Activated CD4-positive, alpha-beta T cell treated with anti-CD3 and anti-CD28 coated beads for 36 hours (primary cell): ENCODE measurements at regions not wholly inside any gene's neighbourhood (a gene's known extent, or its start where the extent isn't known, plus 50 kb on each side); places are given as distances from the start of the nearest gene placed in this dataset.

Source experiments
- ATAC-seq: fragments of 200-7000 bp; cut with Tn5 transposase; one replicate; pipeline ENCODE4 v1.10.0; 2021; ENCODE audit warnings: mild to moderate bottlenecking, moderate library complexity
- CTCF ChIA-PET: fragments of 350-600 bp; sonication (Branson Sonifier 250); formaldehyde crosslinking; loops from one replicate; lab custom pipeline; 2021; ENCODE audit warnings: antibody characterized with exemption; lab: Charles Lee
- POLR2A ChIA-PET: fragments of 350-600 bp; sonication (Branson Sonifier 250); formaldehyde crosslinking; loops from one replicate; lab custom pipeline; 2021; ENCODE audit warnings: antibody characterized with exemption, inconsistent platforms; lab: Charles Lee
- DNase-seq: peaks from one replicate; pipeline ENCODE4 v3.0.0-alpha.2; 2020
- H3K27ac Mint-ChIP-seq: one replicate; pipeline ENCODE4 v1.8.0; 2021; ENCODE audit warnings: mixed read lengths
- H3K27me3 Mint-ChIP-seq: one replicate; pipeline ENCODE4 v1.8.0; 2021; ENCODE audit warnings: mixed read lengths
- H3K36me3 Mint-ChIP-seq: one replicate; pipeline ENCODE4 v1.8.0; 2021; ENCODE audit warnings: low read depth, mixed read lengths
- H3K4me1 Mint-ChIP-seq: one replicate; pipeline ENCODE4 v1.8.0; 2021; ENCODE audit warnings: mixed read lengths
- H3K4me3 Mint-ChIP-seq: one replicate; pipeline ENCODE4 v1.8.0; 2021; ENCODE audit warnings: mild to moderate bottlenecking, moderate library complexity, mixed read lengths
- H3K9me3 Mint-ChIP-seq: one replicate; pipeline ENCODE4 v1.8.0; 2021; ENCODE audit warnings: low read depth, mixed read lengths
- intact Hi-C, 2 experiments: fragments of 100-400 bp; cut with DNase I in 1 of 2; cut with micrococcal nuclease in 1 of 2; formaldehyde crosslinking; loops; one replicate each; pipeline versions ENCODE4 v1.14.2 to v1.15.1; 2022 to 2024; cut with DNase I, micrococcal nuclease

GRCh38 chr18:47727409-47727808 lies 203.1 kb downstream of the SMAD2 start:
- Mint-ChIP-seq H3K4me3 (no peak overlapping the region), H3K27ac (no peak overlapping the region), H3K4me1 (no peaks in the 10 kb centered on the region), H3K36me3 (no peaks in the 10 kb centered on the region), H3K9me3 (no peaks in the 10 kb centered on the region), H3K27me3 (peaks cover 7% of the 10 kb centered on the region)
- DNase-seq, result no peak
- CTCF ChIA-PET, result interaction anchor here (0.6 kb wide), 1 partner anchor 400 kb away, joined by 3 read pairs; no protein-coding TSS in a partner anchor
- ATAC-seq, result no peak
- POLR2A ChIA-PET, result no interaction called here
- intact Hi-C loops, result no loop called here

DNA sequence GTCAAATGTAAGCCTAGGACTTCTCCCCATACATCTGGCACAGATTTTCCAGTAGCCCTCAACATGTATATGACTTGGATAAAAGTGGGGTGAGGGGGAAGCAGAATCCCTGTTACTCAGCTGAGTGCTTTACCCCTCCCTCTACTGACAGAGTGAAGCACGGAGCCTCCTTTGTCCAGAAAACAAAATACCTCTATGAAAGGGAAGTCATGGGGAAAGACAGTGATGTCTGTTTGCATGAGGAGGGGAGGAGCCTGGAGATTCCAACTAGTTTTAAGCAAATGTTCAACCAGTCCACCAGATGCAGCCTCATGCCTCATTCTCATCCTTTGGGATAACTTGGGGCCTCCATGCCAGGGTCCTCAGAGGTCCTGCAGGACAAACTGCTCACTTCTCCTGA lies 203.9 kb downstream of the SMAD2 start:
- intact Hi-C loops, result no loop called here
- peaks cover 7% of the 10 kb centered on the region for H3K27me3 Mint-ChIP-seq
- H3K9me3 Mint-ChIP-seq, result no peaks in the 10 kb centered on the region
- POLR2A ChIA-PET, result no interaction called here
- no peak overlapping the region for H3K4me3 Mint-ChIP-seq
- no peaks in the 10 kb centered on the region for H3K4me1 Mint-ChIP-seq
- DNase-seq (no peak), ATAC-seq (no peak)
- H3K36me3 Mint-ChIP-seq, result no peaks in the 10 kb centered on the region
- CTCF ChIA-PET, result interaction anchor here (0.6 kb wide), 1 partner anchor 57 kb away, joined by 4 read pairs; no protein-coding TSS in a partner anchor
- H3K27ac Mint-ChIP-seq, result no peak overlapping the region

DNA sequence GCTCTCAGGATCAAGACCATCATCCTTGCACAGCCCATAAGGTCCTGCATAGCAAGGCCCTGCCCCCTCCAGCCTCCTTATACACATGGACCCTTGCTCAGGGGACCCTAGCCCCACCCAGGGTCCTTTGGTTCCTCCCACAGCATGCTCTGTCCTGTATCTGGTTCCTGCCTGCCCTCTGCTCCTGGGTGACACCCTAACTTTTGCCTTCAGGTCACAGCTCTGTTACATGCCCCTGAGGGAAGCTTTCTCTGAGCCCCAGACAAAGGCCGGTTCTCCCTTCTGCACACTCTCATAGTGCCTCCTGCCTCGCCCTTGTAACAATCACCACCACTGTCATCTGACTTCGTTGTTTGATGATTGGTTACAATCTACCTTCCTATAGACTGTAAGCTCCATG lies 204.8 kb downstream of the SMAD2 start:
- ChIA-PET CTCF (no interaction called here), POLR2A (no interaction called here)
- intact Hi-C loops, result no loop called here
- DNase-seq, result no peak
- H3K27ac Mint-ChIP-seq, result no peak overlapping the region
- H3K27me3 Mint-ChIP-seq, result peaks cover 2% of the 10 kb centered on the region
- no peaks in the 10 kb centered on the region for H3K9me3 Mint-ChIP-seq
- no peaks in the 10 kb centered on the region for H3K4me1 Mint-ChIP-seq
- H3K4me3 Mint-ChIP-seq, result no peak overlapping the region
- ATAC-seq, result no peak
- H3K36me3 Mint-ChIP-seq, result no peaks in the 10 kb centered on the region

GRCh38 chr18:47724186-47724975 lies 206.1 kb downstream of the SMAD2 start:
- H3K4me3 Mint-ChIP-seq, result no peak overlapping the region
- H3K36me3 Mint-ChIP-seq, result no peaks in the 10 kb centered on the region
- no peaks in the 10 kb centered on the region for H3K4me1 Mint-ChIP-seq
- H3K27ac Mint-ChIP-seq, result no peak overlapping the region
- DNase-seq (no peak), ATAC-seq (no peak)
- ChIA-PET POLR2A (no interaction called here), CTCF (no interaction called here)
- no peaks in the 10 kb centered on the region for H3K9me3 Mint-ChIP-seq
- intact Hi-C loops, result no loop called here
- peaks cover 2% of the 10 kb centered on the region for H3K27me3 Mint-ChIP-seq

DNA sequence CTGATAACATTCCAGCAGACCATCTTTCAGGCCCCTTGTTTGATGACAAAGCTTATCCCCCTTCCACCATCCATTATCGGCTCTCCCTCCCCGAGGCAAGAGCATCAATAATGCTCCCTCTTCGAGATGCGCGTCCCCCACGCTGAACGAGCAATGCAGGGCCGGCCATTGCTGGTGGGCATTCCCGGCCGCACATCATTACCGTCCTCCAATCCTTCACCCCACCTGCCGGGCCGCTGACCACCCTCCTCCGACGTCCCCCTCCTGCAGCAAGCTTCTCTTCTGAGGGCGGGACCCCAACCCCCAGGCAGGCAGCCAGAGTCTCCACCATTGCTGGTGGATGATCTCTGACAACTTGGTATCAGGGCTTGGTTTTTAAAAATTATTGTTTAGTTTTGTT lies 208.6 kb downstream of the SMAD2 start:
- ChIA-PET CTCF (no interaction called here), POLR2A (no interaction called here)
- Mint-ChIP-seq H3K27me3 (peaks cover 2% of the 10 kb centered on the region), H3K9me3 (no peaks in the 10 kb centered on the region), H3K4me3 (no peak overlapping the region), H3K4me1 (no peaks in the 10 kb centered on the region), H3K36me3 (no peaks in the 10 kb centered on the region), H3K27ac (no peak overlapping the region)
- ATAC-seq (no peak), DNase-seq (no peak)
- intact Hi-C loops, result no loop called here

DNA sequence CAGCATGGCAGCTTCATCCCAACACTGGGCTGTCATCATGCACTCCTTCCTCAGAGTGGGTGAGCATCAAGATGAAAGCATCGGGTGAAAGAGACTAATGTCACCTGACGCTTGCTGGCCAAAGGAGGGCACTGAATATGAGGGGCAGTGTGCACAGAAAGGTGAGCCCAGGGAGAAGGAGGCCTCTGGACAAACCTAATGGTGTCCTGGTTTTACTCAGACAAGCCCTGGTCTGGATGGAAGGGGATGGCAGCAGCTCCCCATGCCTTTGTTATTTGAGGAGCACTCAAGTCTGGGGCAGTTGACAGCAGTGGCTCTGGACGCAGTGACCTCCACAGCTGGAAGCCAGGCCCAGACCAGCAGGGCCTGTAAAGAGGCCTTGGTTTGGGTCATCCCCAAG lies 209.7 kb downstream of the SMAD2 start:
- no peak overlapping the region for H3K4me3 Mint-ChIP-seq
- ChIA-PET CTCF (no interaction called here), POLR2A (no interaction called here)
- no peaks in the 10 kb centered on the region for H3K9me3 Mint-ChIP-seq
- intact Hi-C loops, result no loop called here
- no peaks in the 10 kb centered on the region for H3K36me3 Mint-ChIP-seq
- DNase-seq, result no peak
- no peaks in the 10 kb centered on the region for H3K4me1 Mint-ChIP-seq
- peaks cover under 1% of the 10 kb centered on the region for H3K27me3 Mint-ChIP-seq
- no peak for ATAC-seq
- no peak overlapping the region for H3K27ac Mint-ChIP-seq

- no peak for DNase-seq
- Mint-ChIP-seq H3K9me3 (no peaks in the 10 kb centered on the region), H3K27ac (no peak overlapping the region)
Measured at GRCh38 chr18:47719096-47719780, 211.2 kb downstream of the SMAD2 start.

DNA sequence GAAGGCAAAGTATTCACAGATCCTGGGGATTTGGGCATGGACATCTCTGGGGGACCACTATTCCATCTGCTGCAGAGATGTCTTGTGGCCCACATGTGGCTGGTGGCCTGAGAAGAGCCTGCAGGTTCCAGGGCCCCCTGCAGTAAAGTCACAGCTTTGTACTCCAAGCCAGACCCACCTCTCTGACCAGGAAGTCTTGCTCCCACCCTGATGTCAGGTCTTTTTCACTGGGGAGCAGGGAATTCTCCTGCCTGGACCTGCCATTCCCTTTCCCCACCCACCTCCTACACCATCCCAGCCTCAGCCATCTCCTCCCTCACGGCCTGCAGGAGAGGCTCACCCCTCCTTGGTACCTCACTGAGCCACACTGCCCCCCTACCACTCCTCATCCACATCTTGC lies 211.8 kb downstream of the SMAD2 start:
- CTCF ChIA-PET, result no interaction called here
- no peaks in the 10 kb centered on the region for H3K9me3 Mint-ChIP-seq

More at GRCh38 chr18:47719096-47719780, 211.2 kb downstream of the SMAD2 start:
- Mint-ChIP-seq H3K27me3 (no peaks in the 10 kb centered on the region), H3K4me3 (no peak overlapping the region), H3K4me1 (no peaks in the 10 kb centered on the region), H3K36me3 (no peaks in the 10 kb centered on the region)
- ChIA-PET POLR2A (no interaction called here), CTCF (interaction anchor here (1.1 kb wide), 1 partner anchor 30 kb away, joined by 3 read pairs; no protein-coding TSS in a partner anchor)
- intact Hi-C loops, result no loop called here
- ATAC-seq, result no peak

GRCh38 chr18:47717257-47717656 lies 213.2 kb downstream of the SMAD2 start:
- DNase-seq (no peak), ATAC-seq (no peak)
- intact Hi-C loops, result no loop called here
- no peaks in the 10 kb centered on the region for H3K36me3 Mint-ChIP-seq
- H3K4me3 Mint-ChIP-seq, result no peak overlapping the region
- no peak overlapping the region for H3K27ac Mint-ChIP-seq
- H3K27me3 Mint-ChIP-seq, result peaks cover 1% of the 10 kb centered on the region
- ChIA-PET POLR2A (no interaction called here), CTCF (interaction anchor here (0.6 kb wide), 2 partner anchors 71 to 1904 kb away, joined by 3 to 4 read pairs; no protein-coding TSS in a partner anchor)
- no peaks in the 10 kb centered on the region for H3K9me3 Mint-ChIP-seq
- H3K4me1 Mint-ChIP-seq, result no peaks in the 10 kb centered on the region

More for the DNA sequence above, 211.8 kb downstream of the SMAD2 start:
- H3K27me3 Mint-ChIP-seq, result no peaks in the 10 kb centered on the region
- intact Hi-C loops, result no loop called here
- H3K27ac Mint-ChIP-seq, result no peak overlapping the region
- H3K4me1 Mint-ChIP-seq, result no peaks in the 10 kb centered on the region
- H3K36me3 Mint-ChIP-seq, result no peaks in the 10 kb centered on the region
- no peak overlapping the region for H3K4me3 Mint-ChIP-seq
- ATAC-seq (no peak), DNase-seq (no peak)
- POLR2A ChIA-PET, result no interaction called here

DNA sequence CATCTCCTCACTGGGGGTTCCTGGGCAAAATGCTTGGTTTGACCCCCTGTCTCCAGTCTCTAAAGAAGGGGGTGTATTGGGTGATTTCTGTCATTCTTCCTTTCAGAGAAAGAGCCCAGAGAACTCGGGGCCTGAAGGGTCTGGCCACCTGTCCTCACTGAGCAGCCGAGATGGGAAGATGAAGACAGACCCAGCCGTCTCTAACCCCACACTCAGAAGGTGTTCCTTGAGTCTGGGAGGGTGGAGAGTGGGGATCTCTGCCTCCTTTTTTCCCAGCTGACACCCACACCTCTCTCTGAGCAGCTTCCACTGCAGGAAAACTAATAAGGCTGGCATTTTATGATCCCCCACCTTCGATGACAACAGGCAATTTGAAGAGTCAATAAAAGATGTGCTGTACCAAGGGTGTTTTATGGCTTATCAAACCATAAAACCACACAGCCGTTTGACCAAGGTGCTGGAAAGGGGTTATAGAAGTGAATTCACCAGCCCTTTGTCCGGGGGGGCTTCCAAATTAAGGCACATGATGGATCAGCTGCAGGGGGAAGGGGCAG lies 213.8 kb downstream of the SMAD2 start:
- CTCF ChIA-PET, result interaction anchor here (0.6 kb wide), 1 partner anchor 71 kb away, joined by 3 read pairs; no protein-coding TSS in a partner anchor
- no peak overlapping the region for H3K4me3 Mint-ChIP-seq
- no peak overlapping the region for H3K27ac Mint-ChIP-seq
- H3K4me1 Mint-ChIP-seq, result no peaks in the 10 kb centered on the region
- no peaks in the 10 kb centered on the region for H3K36me3 Mint-ChIP-seq
- DNase-seq (no peak), ATAC-seq (no peak)
- POLR2A ChIA-PET, result interaction anchor here (0.7 kb wide), 1 partner anchor 902 kb away, joined by 4 read pairs; no protein-coding TSS in a partner anchor
- H3K27me3 Mint-ChIP-seq, result peaks cover 1% of the 10 kb centered on the region
- no peaks in the 10 kb centered on the region for H3K9me3 Mint-ChIP-seq
- intact Hi-C loops, result no loop called here

DNA sequence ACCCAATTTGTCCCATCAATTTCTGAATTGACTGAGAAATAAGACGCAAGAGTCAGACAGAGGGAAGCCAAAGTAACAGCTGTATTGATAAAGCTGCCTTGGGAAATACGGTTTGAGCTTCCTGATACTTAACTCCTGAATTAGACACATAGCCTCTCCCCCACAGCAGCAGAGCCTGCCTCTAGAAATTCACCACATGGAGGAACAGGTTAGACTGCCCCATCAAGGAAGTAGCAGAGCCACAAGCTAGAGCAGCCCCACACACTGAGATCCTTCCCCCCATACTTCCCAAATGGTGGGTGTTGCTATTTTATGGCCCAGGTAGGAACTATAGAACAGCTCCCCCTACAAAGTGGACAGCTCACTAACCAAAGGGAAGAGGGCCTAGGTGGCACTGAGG lies 220.0 kb downstream of the SMAD2 start:
- Mint-ChIP-seq H3K36me3 (no peaks in the 10 kb centered on the region), H3K27me3 (peaks cover 4% of the 10 kb centered on the region), H3K27ac (no peak overlapping the region), H3K4me3 (no peak overlapping the region), H3K4me1 (no peaks in the 10 kb centered on the region), H3K9me3 (no peaks in the 10 kb centered on the region)
- DNase-seq (no peak), ATAC-seq (no peak)
- CTCF ChIA-PET, result interaction anchor here (1.2 kb wide), 1 partner anchor 38 kb away, joined by 3 read pairs; no protein-coding TSS in a partner anchor
- intact Hi-C loops, result no loop called here
- POLR2A ChIA-PET, result no interaction called here
